GM18517 (cell line): ENCODE measurements at regions not wholly inside any gene's neighbourhood (a gene's known extent, or its start where the extent isn't known, plus 50 kb on each side); places are given as distances from the start of the nearest gene placed in this dataset.

Experiments used
- ATAC-seq: cut with Tn5 transposase; IDR thresholded peaks from one replicate; pipeline ENCODE4 v1.9.1; 2021; ENCODE audit warnings: mild to moderate bottlenecking, moderate library complexity; ENCODE audit not compliant: unreplicated experiment

DNA sequence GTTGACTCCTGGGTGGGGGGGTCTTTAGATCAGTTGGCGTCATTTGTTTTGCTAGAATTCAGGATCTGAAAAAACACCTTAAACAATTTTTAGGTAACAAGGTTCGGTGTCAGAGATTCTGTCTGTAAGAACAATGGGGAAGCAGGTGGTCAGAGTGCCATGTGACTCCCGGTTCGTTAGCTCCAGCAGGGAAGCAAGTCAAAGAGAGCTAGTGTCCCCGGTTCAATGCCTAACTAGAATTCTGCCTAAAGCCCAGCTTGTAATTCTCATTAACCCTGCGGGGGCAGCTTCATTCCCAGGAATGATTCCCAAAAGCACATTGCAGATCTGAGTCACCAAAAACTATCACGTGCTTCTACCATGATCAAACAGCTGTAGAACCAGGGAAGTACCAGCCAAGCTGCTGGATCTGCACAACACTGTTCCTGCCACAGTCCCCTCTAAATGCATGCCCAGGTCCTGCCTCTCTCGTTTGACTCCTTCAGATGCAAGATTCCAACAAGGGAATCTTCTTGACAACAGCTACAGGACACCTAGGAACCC, 664.3 kb upstream of the CELF2 start:
- no peak for ATAC-seq

DNA sequence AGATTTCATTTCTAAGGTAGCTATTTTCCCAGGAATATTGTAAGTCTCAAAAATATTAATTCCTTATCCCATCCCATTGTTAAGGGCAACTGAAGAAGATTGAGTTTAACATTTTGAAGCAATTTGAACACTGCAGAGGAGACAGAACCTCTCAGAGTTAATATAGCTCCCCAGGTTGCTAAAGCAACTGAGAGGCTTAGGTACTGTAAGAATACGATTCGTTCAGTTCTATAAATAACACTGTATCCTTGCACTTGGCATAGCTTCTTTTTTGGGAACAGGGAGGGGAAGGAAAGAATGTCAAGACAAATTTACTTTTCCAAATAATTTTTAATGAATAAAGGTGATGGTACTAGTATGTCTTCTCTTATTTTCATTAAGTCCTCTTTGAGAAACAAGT, 658.4 kb upstream of the CELF2 start:
- no peak for ATAC-seq

- ATAC-seq, result no peak
These were observed 656.3 kb upstream of the CELF2 start for GRCh38 chr10:10361301-10361885.

- no peak for ATAC-seq
These were observed 654.9 kb upstream of the CELF2 start for GRCh38 chr10:10362800-10363199.

GRCh38 chr10:10363217-10363616, 654.5 kb upstream of the CELF2 start:
- ATAC-seq, result no peak

DNA sequence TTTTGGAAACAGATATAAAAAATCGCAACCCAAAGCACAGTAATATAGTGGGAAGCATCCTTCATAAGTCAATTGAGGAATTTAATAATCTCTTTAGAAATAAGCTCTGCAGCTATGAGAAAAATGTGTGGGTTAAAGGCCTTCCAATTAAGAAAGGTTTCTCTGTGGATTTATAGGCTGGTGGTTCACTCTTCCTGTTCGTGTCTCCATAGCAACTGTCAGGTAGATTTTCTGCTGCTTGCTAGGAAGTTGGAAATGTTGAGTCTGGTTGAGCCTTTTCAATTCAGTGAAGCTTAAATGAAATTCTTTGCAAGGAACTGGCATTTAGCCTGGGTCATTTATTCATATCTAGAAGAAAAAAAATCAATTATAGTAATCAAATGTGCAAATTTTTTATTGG, 652.8 kb upstream of the CELF2 start:
- no peak for ATAC-seq

DNA sequence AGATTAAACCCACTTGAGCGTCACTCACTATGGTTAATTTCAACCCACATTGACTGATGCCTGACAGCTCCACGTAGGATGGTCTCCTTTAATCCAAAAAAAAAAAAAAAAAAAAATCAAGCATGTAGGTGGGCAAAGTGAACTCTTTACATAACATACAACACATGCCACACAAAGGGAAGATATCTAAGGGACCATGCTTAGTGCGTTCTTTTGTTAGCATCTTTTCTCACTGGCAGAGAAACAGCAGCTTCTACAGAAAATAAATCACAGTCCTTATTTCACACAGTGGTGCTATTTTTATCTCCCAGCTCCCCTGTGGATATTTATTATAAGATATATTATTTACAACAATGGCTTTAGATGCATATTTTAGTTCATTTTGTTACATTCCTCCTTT, 652.0 kb upstream of the CELF2 start:
- no peak for ATAC-seq

GRCh38 chr10:10366836-10367235, 650.8 kb upstream of the CELF2 start:
- ATAC-seq, result no peak

DNA sequence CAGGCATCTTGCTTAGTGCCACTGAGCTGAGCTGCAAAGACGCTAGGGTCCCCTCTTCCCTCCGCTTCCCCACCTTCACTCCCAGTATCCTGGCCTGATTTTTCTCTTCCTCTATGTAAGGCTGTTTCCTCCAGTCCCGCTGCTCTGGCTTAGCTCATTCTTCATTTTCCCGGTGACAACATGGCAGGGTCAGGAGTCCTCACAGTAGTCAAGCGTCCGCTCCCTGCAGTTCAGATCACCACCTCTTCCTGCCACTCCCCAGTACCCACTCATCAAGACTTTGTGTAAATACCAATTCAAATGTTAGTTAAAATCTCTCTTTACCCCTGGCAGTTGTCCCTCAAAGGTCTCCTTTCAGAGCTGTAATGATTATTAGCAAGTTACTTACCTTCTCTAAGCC, 650.4 kb upstream of the CELF2 start:
- ATAC-seq, result no peak

GRCh38 chr10:10368951-10369576, 648.6 kb upstream of the CELF2 start:
- ATAC-seq, result no peak

GRCh38 chr10:10385831-10386230, 631.8 kb upstream of the CELF2 start:
- ATAC-seq, result no peak

DNA sequence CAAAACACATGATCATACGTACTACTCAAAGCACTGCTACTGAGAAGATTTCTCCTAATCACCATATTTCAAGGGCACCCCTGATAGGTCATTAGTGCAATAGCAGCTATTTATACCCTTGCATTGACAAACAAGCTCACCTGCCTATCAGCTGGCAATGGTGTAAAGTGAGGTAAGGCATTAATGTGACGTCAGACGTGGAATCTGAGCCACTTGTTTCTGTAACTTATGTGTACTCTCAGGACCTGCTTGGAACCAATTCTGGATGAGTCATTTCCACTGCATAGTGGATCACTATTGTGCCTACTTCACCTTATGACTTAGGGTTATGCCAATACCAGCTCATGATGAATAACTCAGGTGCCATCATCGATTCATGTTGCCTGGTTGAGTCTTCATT, 628.5 kb upstream of the CELF2 start:
- ATAC-seq, result no peak

DNA sequence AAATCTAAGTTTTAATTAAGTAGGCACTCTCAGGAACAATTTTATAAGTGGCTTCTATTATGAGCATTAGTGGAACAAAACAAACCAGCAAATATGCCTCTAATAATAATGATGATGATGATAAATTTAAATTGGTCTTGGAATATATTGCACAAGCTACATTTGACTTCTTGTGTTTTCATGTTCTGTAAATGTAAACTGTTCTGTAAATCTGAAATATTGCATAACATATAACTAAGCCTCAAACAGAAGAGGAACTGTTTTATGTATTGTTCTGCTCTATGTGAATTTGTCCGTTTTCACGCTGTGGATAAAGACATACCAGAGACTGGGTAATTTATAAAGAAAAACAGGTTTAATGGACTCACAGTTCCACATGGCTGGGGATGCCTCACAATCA, 625.2 kb upstream of the CELF2 start:
- no peak for ATAC-seq

DNA sequence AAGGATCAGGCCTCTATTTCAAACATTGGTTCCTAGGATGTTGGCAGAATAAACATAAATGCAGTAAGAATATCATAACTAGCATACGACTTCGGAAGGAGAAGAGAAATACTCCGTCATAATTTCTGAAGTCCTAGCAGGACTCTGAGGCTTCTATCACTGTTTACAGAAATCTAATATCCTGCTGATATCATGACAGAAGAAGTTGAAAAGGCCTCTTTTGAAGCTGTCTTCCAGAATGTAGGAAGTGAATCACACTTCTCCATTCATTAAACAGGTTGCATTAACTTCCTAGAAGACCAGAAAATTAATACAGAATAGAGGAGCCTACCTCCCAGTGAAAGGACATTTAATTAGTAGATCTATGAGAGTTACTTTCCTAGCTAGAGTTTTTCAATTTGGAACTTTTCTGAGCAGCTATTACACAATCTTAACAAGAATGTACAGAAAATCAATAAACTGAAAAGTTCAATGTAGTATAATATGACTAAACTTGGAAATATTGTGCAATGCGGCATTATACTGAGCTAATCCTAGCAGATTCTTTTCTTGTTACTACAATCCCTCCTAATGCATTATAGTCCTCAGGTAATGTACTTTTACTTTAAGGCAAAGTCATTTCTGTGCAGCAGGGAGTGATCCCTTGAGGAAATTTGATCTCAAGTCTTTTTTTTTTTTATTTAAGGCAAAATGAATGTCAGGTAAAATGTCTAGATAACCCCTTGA, 622.6 kb upstream of the CELF2 start:
- no peak for ATAC-seq

- ATAC-seq, result no peak
These were observed 621.1 kb upstream of the CELF2 start for GRCh38 chr10:10396601-10397000.

- ATAC-seq, result no peak
These were observed 619.8 kb upstream of the CELF2 start for GRCh38 chr10:10397906-10398305.

DNA sequence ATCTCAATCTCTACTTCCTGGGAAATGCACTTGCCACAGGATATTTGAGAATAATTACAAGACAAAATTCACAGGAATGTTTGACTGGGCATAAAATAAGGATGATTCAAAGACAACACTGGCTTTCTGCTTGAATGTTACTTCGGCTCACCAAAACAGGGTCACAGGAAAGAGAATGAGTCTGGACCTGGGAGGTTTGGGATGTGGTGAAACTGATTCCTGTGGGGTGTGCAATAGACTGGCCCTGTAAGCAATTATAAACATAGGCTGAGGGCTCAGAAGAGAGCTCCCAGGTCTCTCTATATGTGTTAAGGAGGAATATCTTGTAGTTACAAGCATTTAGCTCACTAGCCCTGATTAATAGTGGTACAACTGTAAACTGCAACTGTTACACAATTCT, 613.9 kb upstream of the CELF2 start:
- ATAC-seq, result no peak

GRCh38 chr10:10417671-10418070, 600.0 kb upstream of the CELF2 start:
- ATAC-seq, result no peak

- ATAC-seq, result peak; percentile 94
These were observed 599.3 kb upstream of the CELF2 start for GRCh38 chr10:10418387-10418786.

DNA sequence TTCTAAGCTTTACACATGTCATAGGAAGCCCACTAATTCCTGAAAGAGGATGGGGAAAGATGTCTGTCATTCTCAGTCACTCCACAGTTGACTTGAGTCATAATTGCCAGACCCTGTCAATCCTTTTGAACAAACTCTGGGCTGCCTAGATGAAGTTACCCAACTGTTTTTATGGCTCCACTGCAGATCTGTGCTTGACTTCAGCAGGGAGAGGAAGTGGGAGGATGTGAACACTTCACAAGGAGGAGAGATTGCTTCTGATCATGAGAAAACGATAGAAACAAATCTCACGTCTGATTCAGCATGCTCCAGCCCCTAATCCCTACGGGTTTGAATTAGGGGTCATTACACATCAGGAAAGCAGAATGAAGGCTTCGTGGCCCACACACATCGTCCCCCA, 596.6 kb upstream of the CELF2 start:
- ATAC-seq, result no peak

DNA sequence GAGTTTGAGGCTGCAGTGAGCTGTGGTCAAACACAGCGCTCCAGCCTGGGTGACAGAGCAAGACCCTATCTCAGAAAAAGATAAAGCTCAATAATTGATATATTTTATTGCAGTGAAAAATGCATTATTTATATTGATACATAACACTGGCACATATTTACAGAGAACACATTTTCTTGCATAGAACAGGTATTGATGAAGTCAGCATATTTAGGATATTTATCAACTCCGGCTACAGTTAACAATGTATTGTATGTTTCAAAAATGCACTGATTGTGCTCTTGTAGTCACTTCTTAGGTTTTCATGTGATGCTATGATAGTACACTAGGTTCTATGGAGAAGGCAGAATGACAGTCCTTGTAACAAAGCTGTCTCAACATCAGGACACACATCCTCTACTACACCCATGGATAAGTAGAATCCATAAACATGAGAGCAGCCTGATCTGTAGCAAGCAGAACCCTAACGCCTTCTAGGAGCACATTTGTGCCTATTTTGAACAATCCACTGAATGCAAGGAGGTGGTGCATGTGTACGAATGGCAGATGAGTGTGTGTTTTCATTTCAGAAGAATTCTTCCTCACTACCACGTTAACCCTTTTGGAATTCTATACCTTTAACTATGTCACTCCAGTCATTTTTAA, 586.1 kb upstream of the CELF2 start:
- ATAC-seq, result no peak
